ENCODE measurements at regions not wholly inside any gene's neighbourhood (a gene's known extent, or its start where the extent isn't known, plus 50 kb on each side); places are given as distances from the start of the nearest gene placed in this dataset.

DNA sequence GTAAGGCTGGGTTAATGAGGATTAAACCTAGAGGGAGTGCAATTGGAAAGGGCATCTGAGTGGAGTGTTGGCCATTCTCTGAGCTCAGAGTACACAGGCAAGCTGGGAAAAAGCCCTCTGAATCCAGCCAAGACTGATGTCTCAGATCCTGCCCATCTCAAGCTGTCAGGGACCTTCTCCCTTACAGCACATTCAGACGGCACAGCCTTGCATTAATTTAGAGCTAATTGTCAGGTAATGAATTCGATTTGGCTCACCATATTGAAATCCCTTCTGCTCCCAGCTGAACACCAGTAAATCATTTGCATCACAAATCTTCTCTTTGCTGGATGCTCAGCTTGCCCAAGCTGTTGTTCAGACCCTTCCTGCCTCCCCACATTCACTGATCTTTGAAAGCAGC is 399.3 kb upstream of the PODXL start:
- Histone ChIP-seq H4K20me1 (ENCODE audit: insufficient read depth, low read length) (no peaks in the 10 kb centered on the region), H3K79me1 (ENCODE audit: low read depth in 1 of 2, low read length in 2 of 2) (no peaks in the 10 kb centered on the region), H3K9me1 (ENCODE audit: insufficient read depth, low read length) (no peaks in the 10 kb centered on the region), H3K4me3 (ENCODE audit: insufficient read depth, low read depth, low read length) (no peak overlapping the region), H3K36me3 (ENCODE audit: control insufficient read depth, insufficient read depth, low read length) (no peaks in the 10 kb centered on the region), H3K27ac (ENCODE audit: insufficient read depth, low read length) (no peak overlapping the region), H3K9ac (ENCODE audit: low read depth, low read length) (no peak overlapping the region), H2BK20ac (ENCODE audit: low read depth, low read length) (no peak overlapping the region), H4K5ac (ENCODE audit: low read depth, low read length) (no peak overlapping the region), H3K27me3 (ENCODE audit: control insufficient read depth, insufficient read depth, low read length) (no peaks in the 10 kb centered on the region; the same call in none of the 2 replicates), H3K18ac (ENCODE audit: low read depth, low read length) (no peak overlapping the region), H2BK5ac (ENCODE audit: low read depth, low read length, poor library complexity, severe bottlenecking) (no peak overlapping the region), H2BK120ac (ENCODE audit: low read depth, low read length) (no peak overlapping the region), H3K14ac (replicated peaks; ENCODE audit: low read depth, low read length) (no peak overlapping the region), H2BK15ac (ENCODE audit: low read depth, low read length) (no peak overlapping the region), H2AK5ac (ENCODE audit: low read depth, low read length) (no peak overlapping the region), H4K91ac (ENCODE audit: insufficient read depth, low read depth, low read length) (no peak overlapping the region), H3K56ac (ENCODE audit: extremely low read depth, insufficient read depth, low read length) (no peak overlapping the region), H3K23ac (ENCODE audit: low read depth, low read length) (no peak overlapping the region), H3K4me1 (ENCODE audit: control insufficient read depth, insufficient read depth, low read length) (no peaks in the 10 kb centered on the region), H2AFZ (replicated peaks; ENCODE audit: low read length, poor library complexity) (no peak overlapping the region), H3K4me2 (ENCODE audit: low read depth, low read length) (no peak overlapping the region), H3K9me3 (ENCODE audit: control insufficient read depth, insufficient read depth, low read length) (no peaks in the 10 kb centered on the region), H3K4ac (ENCODE audit: low read depth, low read length) (no peak overlapping the region), H2AK9ac (replicated peaks; ENCODE audit: low read depth, low read length, poor library complexity) (no peak overlapping the region), H4K8ac (ENCODE audit: low read depth in 2 of 2, low read length in 2 of 2) (no peak overlapping the region)
- CTCF ChIA-PET: no interaction called here
- DNase-seq (no peak), ATAC-seq (ENCODE audit: low read depth) (no peak)
- WGBS, 2 experiments (ENCODE audit: extremely low coverage in 2 of 2, insufficient read length in 1 of 2): 0% methylated on average over 1 of the region's 2 CpGs; no CpG with 5 or more reads in 1 of the 2 experiments
- BruUV-seq (replicated peaks): no TSS peak
- TF ChIP-seq, protein P1, sequence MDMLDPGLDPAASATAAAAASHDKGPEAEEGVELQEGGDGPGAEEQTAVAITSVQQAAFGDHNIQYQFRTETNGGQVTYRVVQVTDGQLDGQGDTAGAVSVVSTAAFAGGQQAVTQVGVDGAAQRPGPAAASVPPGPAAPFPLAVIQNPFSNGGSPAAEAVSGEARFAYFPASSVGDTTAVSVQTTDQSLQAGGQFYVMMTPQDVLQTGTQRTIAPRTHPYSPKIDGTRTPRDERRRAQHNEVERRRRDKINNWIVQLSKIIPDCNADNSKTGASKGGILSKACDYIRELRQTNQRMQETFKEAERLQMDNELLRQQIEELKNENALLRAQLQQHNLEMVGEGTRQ (IDR thresholded peaks at IDR 0.05; ENCODE audit: low read depth, low read length): no peak
- TF ChIP-seq, protein P2, sequence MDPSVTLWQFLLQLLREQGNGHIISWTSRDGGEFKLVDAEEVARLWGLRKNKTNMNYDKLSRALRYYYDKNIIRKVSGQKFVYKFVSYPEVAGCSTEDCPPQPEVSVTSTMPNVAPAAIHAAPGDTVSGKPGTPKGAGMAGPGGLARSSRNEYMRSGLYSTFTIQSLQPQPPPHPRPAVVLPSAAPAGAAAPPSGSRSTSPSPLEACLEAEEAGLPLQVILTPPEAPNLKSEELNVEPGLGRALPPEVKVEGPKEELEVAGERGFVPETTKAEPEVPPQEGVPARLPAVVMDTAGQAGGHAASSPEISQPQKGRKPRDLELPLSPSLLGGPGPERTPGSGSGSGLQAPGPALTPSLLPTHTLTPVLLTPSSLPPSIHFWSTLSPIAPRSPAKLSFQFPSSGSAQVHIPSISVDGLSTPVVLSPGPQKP (IDR thresholded peaks at IDR 0.05; ENCODE audit: borderline replicate concordance, low read depth, low read length): no peak
- TF ChIP-seq NFE2L2 (IDR thresholded peaks at IDR 0.05; ENCODE audit: low read depth, low read length) (no peak), RAD21 (IDR thresholded peaks at IDR 0.05; ENCODE audit: low read length) (no peak), RCOR1 (IDR thresholded peaks at IDR 0.05; ENCODE audit: insufficient replicate concordance, low read length) (no peak), MXI1 (IDR thresholded peaks at IDR 0.05; ENCODE audit: borderline replicate concordance, low read depth, low read length) (no peak), FOS (IDR thresholded peaks at IDR 0.05; ENCODE audit: low read depth, low read length) (no peak), MAZ (IDR thresholded peaks at IDR 0.05; ENCODE audit: borderline replicate concordance, low read depth, low read length) (no peak), SMC3 (IDR thresholded peaks at IDR 0.05; ENCODE audit: low read depth, low read length) (no peak), BHLHE40 (IDR thresholded peaks at IDR 0.05; ENCODE audit: low read depth, low read length) (no peak), RFX5 (IDR thresholded peaks at IDR 0.05; ENCODE audit: low read depth, low read length) (no peak), CHD1 (IDR thresholded peaks at IDR 0.05; ENCODE audit: low read depth, low read length) (no peak), POLR2A (IDR thresholded peaks at IDR 0.05; ENCODE audit: low read depth, low read length) (no peak), CEBPB (IDR thresholded peaks at IDR 0.05; ENCODE audit: low read depth, low read length) (no peak), MAFK (IDR thresholded peaks at IDR 0.05; ENCODE audit: low read depth, low read length) (no peak)
- TF ChIP-seq, protein P3, sequence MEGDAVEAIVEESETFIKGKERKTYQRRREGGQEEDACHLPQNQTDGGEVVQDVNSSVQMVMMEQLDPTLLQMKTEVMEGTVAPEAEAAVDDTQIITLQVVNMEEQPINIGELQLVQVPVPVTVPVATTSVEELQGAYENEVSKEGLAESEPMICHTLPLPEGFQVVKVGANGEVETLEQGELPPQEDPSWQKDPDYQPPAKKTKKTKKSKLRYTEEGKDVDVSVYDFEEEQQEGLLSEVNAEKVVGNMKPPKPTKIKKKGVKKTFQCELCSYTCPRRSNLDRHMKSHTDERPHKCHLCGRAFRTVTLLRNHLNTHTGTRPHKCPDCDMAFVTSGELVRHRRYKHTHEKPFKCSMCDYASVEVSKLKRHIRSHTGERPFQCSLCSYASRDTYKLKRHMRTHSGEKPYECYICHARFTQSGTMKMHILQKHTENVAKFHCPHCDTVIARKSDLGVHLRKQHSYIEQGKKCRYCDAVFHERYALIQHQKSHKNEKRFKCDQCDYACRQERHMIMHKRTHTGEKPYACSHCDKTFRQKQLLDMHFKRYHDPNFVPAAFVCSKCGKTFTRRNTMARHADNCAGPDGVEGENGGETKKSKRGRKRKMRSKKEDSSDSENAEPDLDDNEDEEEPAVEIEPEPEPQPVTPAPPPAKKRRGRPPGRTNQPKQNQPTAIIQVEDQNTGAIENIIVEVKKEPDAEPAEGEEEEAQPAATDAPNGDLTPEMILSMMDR (conservative IDR thresholded peaks at IDR 0.05; ENCODE audit: low read depth, low read length): no peak
- POLR2A ChIA-PET (ENCODE audit: unreplicated experiment): no interaction called here
- dilution Hi-C loops (cut with HindIII; ENCODE audit: low sequenced_read_pairs, unreplicated experiment) (no loop called here), in situ Hi-C loops (cut with MboI; ENCODE audit: low sequenced_read_pairs) (loop anchor here (25.0 kb wide), 1 partner anchor 632 kb away; the partner anchor contains the start of gene PLXNA4), intact Hi-C loops (cut with micrococcal nuclease) (no loop called here)

Data from IMR-90 (cell line).